ENCODE measurements at regions not wholly inside any gene's neighbourhood (a gene's known extent, or its start where the extent isn't known, plus 50 kb on each side); places are given as distances from the start of the nearest gene placed in this dataset.

GRCh38 chr17:13086142-13086769 is 68.4 kb upstream of the ELAC2 start:
- DNase-seq (ENCODE audit: low read depth): no peak

GRCh38 chr17:13085578-13085977 is 67.8 kb upstream of the ELAC2 start:
- no peak for DNase-seq (ENCODE audit: low read depth)

- DNase-seq (ENCODE audit: low read depth): no peak
Observed at GRCh38 chr17:13084420-13084819, 66.6 kb upstream of the ELAC2 start.

- DNase-seq (ENCODE audit: low read depth): no peak
Observed at GRCh38 chr17:13078591-13079385, 61.0 kb upstream of the ELAC2 start.

- no peak for DNase-seq (ENCODE audit: low read depth)
Observed at GRCh38 chr17:13076905-13077304, 59.1 kb upstream of the ELAC2 start.

GRCh38 chr17:13074026-13074425 is 56.2 kb upstream of the ELAC2 start:
- DNase-seq (ENCODE audit: low read depth): no peak

- no peak for DNase-seq (ENCODE audit: low read depth)
Observed at GRCh38 chr17:13073018-13073417, 55.2 kb upstream of the ELAC2 start.

- DNase-seq (ENCODE audit: low read depth): no peak
Observed at GRCh38 chr17:13070732-13071131, 52.9 kb upstream of the ELAC2 start.

- DNase-seq (ENCODE audit: low read depth): no peak
Observed at GRCh38 chr17:13067629-13068303, 49.9 kb upstream of the ELAC2 start.
